DMS53 treated with DMSO at 0.1 percent for 48 hours (cell line): ENCODE measurements at regions not wholly inside any gene's neighbourhood (a gene's known extent, or its start where the extent isn't known, plus 50 kb on each side); places are given as distances from the start of the nearest gene placed in this dataset.

Source experiments
- DNase-seq: peaks from one replicate; lab custom pipeline; 2025; ENCODE audit not compliant: unreplicated experiment; lab: John Stamatoyannopoulos, UW

DNA sequence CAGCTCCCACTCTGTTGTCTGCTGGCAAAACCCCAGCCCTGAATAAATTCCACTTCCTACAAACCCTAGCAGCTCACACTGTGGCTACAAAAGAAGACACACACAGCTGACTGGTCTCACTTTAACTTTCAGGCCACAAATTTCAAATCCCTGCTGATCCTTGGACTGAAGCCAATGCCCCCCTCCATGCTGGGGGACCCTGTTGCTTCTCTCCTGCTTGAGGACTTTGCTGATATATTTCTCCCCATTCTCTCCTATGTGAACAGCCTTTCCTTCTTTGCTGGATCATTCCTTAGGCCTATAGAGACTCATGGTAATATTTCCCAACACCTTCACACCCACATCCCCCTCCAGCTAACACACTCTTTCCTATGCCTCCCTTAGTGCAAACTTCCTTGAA is 79.6 kb upstream of the ADRA1B start:
- DNase-seq, result no peak

DNA sequence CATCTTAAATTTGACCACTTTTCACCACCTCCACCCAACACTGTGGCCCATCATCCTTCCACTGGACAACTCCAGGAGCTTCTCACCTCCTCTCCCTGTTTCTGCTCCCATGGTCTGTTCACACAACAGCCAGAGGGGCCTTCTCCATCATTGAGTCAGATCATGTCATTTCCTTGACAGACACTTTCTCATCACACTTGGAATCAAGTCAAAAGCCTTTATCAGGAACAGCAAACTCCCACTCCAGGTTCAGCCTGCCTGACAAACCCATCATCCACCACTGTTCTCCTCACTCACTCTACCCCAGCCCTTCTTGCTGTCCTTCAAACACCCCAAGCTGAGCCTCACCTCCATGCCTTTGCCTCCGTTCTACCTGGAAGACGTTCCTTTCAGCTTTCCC is 78.4 kb upstream of the ADRA1B start:
- DNase-seq, result no peak

- no peak for DNase-seq
Measured at GRCh38 chr5:159838551-159839222, 77.6 kb upstream of the ADRA1B start.

DNA sequence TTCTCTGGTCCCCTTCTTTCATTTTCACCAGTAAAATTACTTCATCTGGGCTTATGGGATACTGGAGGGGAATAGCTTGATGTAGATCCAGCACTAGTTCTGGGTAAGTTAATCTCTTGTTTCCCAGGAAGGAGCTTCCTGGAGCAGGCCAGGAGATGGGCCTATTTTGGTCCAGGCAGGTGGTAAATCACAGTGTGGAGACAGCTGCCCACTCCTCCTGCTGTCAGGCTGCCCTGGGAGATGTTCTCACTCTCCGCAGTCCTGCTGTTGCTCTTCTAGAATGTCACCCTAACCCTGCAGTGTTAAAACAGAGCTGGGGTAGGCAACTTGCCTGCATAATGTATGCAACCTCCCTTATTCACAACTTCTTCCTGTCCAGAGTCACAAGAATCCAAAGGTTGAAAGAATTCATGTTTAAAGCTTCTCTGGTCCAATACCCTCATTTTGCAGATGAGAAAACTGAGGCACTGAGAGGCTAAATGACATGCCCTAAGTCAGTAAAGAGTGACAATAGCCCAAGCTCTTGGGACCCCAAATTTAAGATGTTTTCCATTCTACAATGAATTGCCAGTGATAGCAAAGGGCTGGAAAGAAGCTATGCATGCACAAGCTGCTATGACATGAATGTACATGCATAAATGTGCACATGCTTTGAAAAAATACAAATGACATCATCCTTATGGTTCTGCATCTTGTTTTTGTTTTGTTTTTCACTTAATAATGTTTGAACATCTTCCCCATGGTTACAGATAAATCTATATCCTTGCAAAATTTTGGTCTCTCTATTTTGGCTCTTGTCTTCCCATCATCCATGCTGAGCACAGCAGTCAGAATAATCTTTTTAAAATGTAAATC is 71.8 kb upstream of the ADRA1B start:
- no peak for DNase-seq

- peak; percentile 86 for DNase-seq
Measured at GRCh38 chr5:159849437-159850083, 66.7 kb upstream of the ADRA1B start.

GRCh38 chr5:159850160-159850559 is 66.1 kb upstream of the ADRA1B start:
- no peak for DNase-seq

DNA sequence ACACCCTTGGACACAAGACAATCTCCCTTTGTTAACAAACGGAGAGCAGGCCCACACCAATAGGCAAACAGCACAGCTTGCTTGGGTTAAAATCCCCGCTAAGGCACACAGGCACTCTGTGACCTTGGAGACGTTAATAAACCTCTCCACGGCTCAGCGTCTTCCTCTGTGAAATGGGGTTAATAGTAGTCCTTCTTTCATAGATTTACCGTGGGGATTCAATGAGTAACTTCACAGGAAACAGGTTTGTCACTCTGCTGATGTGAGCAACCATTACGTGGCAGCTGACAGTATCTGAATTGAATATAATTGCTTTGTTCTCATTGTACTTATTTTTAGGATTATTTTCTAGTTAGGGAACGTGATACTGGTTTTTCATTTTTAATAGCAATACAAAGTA is 65.2 kb upstream of the ADRA1B start:
- no peak for DNase-seq

DNA sequence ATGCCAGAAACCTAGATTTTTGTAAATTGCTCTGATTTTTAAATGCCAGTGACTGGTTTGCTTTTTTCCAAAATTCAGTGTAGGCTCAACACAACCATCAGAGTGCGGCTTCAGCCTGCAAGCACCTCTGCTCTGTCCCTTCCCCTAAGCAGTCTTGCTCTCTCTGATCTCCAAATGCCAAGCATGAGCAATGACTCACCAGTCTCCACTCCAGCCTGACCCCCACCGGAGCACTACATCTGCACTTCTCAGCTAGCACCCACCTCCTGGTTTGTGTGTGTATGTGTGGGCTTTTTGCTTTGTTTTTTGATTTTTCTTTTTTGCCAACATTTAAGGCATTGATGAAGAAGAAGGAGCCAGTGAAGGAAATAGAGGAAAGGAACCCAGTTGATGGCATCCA is 61.4 kb upstream of the ADRA1B start:
- DNase-seq, result no peak

- no peak for DNase-seq
Measured at GRCh38 chr5:159855476-159856191, 60.6 kb upstream of the ADRA1B start.

- DNase-seq, result no peak
Measured at GRCh38 chr5:159858871-159859270, 57.4 kb upstream of the ADRA1B start.

DNA sequence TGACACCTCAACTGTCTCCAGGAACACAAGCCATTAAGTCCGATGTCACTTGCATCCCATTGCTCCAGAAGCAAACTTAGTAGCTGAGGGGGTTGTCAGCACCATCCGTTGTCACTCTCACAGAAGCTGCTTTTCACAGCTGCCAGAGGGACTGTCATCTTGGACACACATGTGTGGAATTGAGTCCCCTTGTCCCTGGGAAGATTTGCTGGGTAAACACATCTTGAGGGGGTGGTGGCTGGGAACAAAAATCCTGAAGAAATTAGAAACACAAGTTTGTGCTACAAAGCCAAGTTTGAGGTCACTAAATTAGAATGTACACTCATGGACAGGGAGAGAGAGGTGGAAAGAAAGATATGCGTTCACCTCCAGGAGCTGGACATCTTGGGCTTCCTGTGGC is 55.2 kb upstream of the ADRA1B start:
- DNase-seq, result no peak

DNA sequence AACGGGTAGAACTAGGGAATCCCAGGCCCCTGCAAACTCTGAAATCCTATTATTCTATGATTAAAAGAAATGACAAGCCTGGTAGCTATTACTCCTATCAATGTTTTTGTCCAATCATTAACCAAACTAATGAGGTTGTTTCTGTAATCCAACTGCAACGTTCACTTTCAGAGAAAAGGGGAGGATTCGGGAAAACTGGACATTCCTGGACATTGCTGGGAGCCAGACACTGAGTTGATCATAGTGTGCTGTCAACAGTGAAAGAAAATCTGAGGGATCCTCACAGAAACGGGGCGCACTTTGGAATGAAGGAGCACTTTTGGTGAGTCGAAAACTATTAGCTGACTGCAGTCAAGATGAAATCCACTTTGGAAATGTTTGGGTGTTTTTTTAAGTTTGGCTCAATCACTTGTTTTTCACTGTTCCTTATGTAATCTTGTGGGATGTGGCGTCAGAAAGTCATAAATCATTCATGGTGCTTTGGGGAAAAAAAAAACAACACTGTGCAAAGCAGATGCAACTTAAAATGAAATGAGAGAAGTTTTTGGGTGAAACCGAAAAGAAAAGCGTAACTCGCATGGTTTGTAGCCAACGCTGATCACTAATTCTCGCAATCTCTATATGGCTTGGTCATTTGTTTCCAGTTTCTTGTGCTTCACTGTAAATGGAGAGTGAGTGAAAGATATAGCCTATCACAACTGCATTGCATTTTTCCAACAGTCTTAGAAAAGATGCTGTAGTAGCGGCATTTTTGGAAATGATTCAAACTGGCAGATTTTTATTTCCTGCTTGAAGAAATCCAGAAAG is 51.2 kb upstream of the ADRA1B start:
- no peak for DNase-seq

- no peak for DNase-seq
Measured at GRCh38 chr5:159866093-159866492, 50.2 kb upstream of the ADRA1B start.
